Activated T-cell treated with anti-CD3 and anti-CD28 coated beads for 48 hours (primary cell): ENCODE measurements at regions not wholly inside any gene's neighbourhood (a gene's known extent, or its start where the extent isn't known, plus 50 kb on each side); places are given as distances from the start of the nearest gene placed in this dataset.

Source experiments
- DNase-seq: peaks from one replicate; pipeline ENCODE4 v3.0.0-alpha.2; 2020; ENCODE audit warnings: low read depth

GRCh38 chr12:90078344-90078743, 369.7 kb upstream of the ATP2B1 start:
- no peak for DNase-seq

GRCh38 chr12:90077756-90078155, 369.1 kb upstream of the ATP2B1 start:
- DNase-seq: no peak

- DNase-seq: no peak
These were observed 368.2 kb upstream of the ATP2B1 start for GRCh38 chr12:90076851-90077319.

- no peak for DNase-seq
These were observed 367.0 kb upstream of the ATP2B1 start for GRCh38 chr12:90075685-90076084.

GRCh38 chr12:90074086-90074485, 365.4 kb upstream of the ATP2B1 start:
- no peak for DNase-seq

GRCh38 chr12:90071996-90072395, 363.4 kb upstream of the ATP2B1 start:
- no peak for DNase-seq

- DNase-seq: no peak
These were observed 361.1 kb upstream of the ATP2B1 start for GRCh38 chr12:90069711-90070110.

- DNase-seq: no peak
These were observed 359.2 kb upstream of the ATP2B1 start for GRCh38 chr12:90067791-90068190.

GRCh38 chr12:90064852-90065801, 356.5 kb upstream of the ATP2B1 start:
- DNase-seq: no peak

- DNase-seq: no peak
These were observed 354.2 kb upstream of the ATP2B1 start for GRCh38 chr12:90062799-90063198.

GRCh38 chr12:90061809-90062208, 353.2 kb upstream of the ATP2B1 start:
- DNase-seq: no peak

- no peak for DNase-seq
These were observed 351.4 kb upstream of the ATP2B1 start for GRCh38 chr12:90060031-90060430.

GRCh38 chr12:90058704-90059103, 350.1 kb upstream of the ATP2B1 start:
- DNase-seq: no peak

GRCh38 chr12:90055071-90055470, 346.4 kb upstream of the ATP2B1 start:
- no peak for DNase-seq

- no peak for DNase-seq
These were observed 340.3 kb upstream of the ATP2B1 start for GRCh38 chr12:90048918-90049317.

GRCh38 chr12:90045559-90045958, 336.9 kb upstream of the ATP2B1 start:
- no peak for DNase-seq

- no peak for DNase-seq
These were observed 335.4 kb upstream of the ATP2B1 start for GRCh38 chr12:90044069-90044468.

GRCh38 chr12:90042920-90043641, 334.4 kb upstream of the ATP2B1 start:
- DNase-seq: no peak

GRCh38 chr12:90038289-90038688, 329.7 kb upstream of the ATP2B1 start:
- no peak for DNase-seq

- no peak for DNase-seq
These were observed 329.1 kb upstream of the ATP2B1 start for GRCh38 chr12:90037740-90038139.

- DNase-seq: no peak
These were observed 328.0 kb upstream of the ATP2B1 start for GRCh38 chr12:90036637-90037036.

- no peak for DNase-seq
These were observed 322.1 kb upstream of the ATP2B1 start for GRCh38 chr12:90030726-90031125.

- DNase-seq: no peak
These were observed 320.7 kb upstream of the ATP2B1 start for GRCh38 chr12:90029317-90029716.
